Liver (tissue), 8 donors: ENCODE measurements at regions not wholly inside any gene's neighbourhood (a gene's known extent, or its start where the extent isn't known, plus 50 kb on each side); places are given as distances from the start of the nearest gene placed in this dataset.

Source experiments
- DNase-seq: peaks from one replicate; pipeline ENCODE4 v3.0.0-alpha.2; 2017; ENCODE audit warnings: low spot score
- H3K27ac ChIP-seq, 2 donors: one replicate each; pipeline ENCODE4 v1.7.0; 2013; ENCODE audit warnings: inconsistent platforms in 2 of 2, low read length in 2 of 2, control low read depth in 1 of 2, low read depth in 1 of 2, mild to moderate bottlenecking in 1 of 2
- H3K27me3 ChIP-seq, 4 donors: one replicate each; pipeline versions ENCODE4 v1.6.1 to v1.7.0; 2013; ENCODE audit warnings: low read length in 3 of 4, inconsistent platforms in 1 of 4, mild to moderate bottlenecking in 1 of 4, moderate library complexity in 1 of 4; ENCODE audit not compliant: control insufficient read depth in 4 of 4, insufficient read depth in 4 of 4
- H3K36me3 ChIP-seq, 4 donors: one replicate each; pipeline versions ENCODE4 v1.6.1 to v1.7.0; 2013; ENCODE audit warnings: low read length in 3 of 4, mild to moderate bottlenecking in 3 of 4, low read depth in 1 of 4, moderate library complexity in 1 of 4; ENCODE audit not compliant: control insufficient read depth in 4 of 4, insufficient read depth in 3 of 4
- H3K4me1 ChIP-seq, 4 donors: one replicate each; pipeline versions ENCODE4 v1.6.1 to v1.7.0; 2013; ENCODE audit warnings: low read length in 3 of 4, mild to moderate bottlenecking in 3 of 4, moderate library complexity in 1 of 4; ENCODE audit not compliant: control insufficient read depth in 4 of 4, insufficient read depth in 4 of 4
- H3K4me3 ChIP-seq, 3 donors: one replicate each; pipeline versions ENCODE4 v1.6.1 to v1.7.0; 2013; ENCODE audit warnings: low read length in 3 of 3, control low read depth in 1 of 3, low read depth in 1 of 3, mild to moderate bottlenecking in 1 of 3
- H3K9ac ChIP-seq, 2 donors: one replicate each; pipeline ENCODE4 v1.7.0; 2013; ENCODE audit warnings: low read length in 2 of 2, mild to moderate bottlenecking in 2 of 2, moderate library complexity in 2 of 2, control low read depth in 1 of 2, low read depth in 1 of 2
- H3K9me3 ChIP-seq, 4 donors: one replicate each; pipeline versions ENCODE4 v1.6.1 to v1.7.0; 2013; ENCODE audit warnings: low read length in 3 of 4; ENCODE audit not compliant: control insufficient read depth in 4 of 4
- FOXA2 ChIP-seq: IDR thresholded peaks from 2 replicates; pipeline ENCODE4 v1.6.1; 2016; ENCODE audit warnings: antibody characterized with exemption
- GABPA ChIP-seq, 2 donors: IDR thresholded peaks in 1 of 2; conservative IDR thresholded peaks in 1 of 2; 2 replicates each; pipeline ENCODE4 v1.6.1; 2016; ENCODE audit warnings: antibody characterized with exemption in 2 of 2, mild to moderate bottlenecking in 1 of 2, moderate library complexity in 1 of 2
- JUND ChIP-seq, 2 donors: IDR thresholded peaks; 2 replicates each; pipeline ENCODE4 v1.6.1; 2016; ENCODE audit warnings: antibody characterized with exemption in 2 of 2
- RAD21 ChIP-seq, 2 donors: IDR thresholded peaks; 2 replicates each; pipeline ENCODE4 v1.6.1; 2016; ENCODE audit warnings: antibody characterized with exemption in 2 of 2, mild to moderate bottlenecking in 2 of 2
- RXRA ChIP-seq, 2 donors: IDR thresholded peaks; 2 replicates each; pipeline ENCODE4 v1.6.1; 2017 to 2018; ENCODE audit warnings: antibody characterized with exemption in 2 of 2, mild to moderate bottlenecking in 1 of 2
- SP1 ChIP-seq: IDR thresholded peaks from 2 replicates; pipeline ENCODE4 v1.6.1; 2018; ENCODE audit warnings: antibody characterized with exemption, mild to moderate bottlenecking
- TAF1 ChIP-seq: conservative IDR thresholded peaks from 2 replicates; pipeline ENCODE4 v1.6.1; 2016; ENCODE audit warnings: antibody characterized with exemption, mild to moderate bottlenecking
- YY1 ChIP-seq: IDR thresholded peaks from 2 replicates; pipeline ENCODE4 v1.6.1; 2016; ENCODE audit warnings: antibody characterized with exemption, mild to moderate bottlenecking
- WGBS: extraction: QIAGEN DNeasy Blood & Tissue Kit; methylation state at CpG from one replicate; pipeline ENCODE4 v1.1.7; 2013; 5-methylcytosine and 5-hydroxymethylcytosine counted together
- TF ChIP-seq, protein P1 (sequence below): IDR thresholded peaks from 2 replicates; pipeline ENCODE4 v1.6.1; 2016; ENCODE audit warnings: antibody characterized with exemption
- TF ChIP-seq, protein P2 (sequence below): fragments of 150-350 bp; IDR thresholded peaks from 2 replicates; pipeline ENCODE4 v1.5.1; 2017; ENCODE audit warnings: improper control_type of control experiment, low read depth, low read length; ENCODE audit not compliant: missing input control
- TF ChIP-seq, protein P3 (sequence below): IDR thresholded peaks from 2 replicates; pipeline ENCODE4 v1.6.1; 2016; ENCODE audit warnings: antibody characterized with exemption
- donor health status: healthy.
- donor health status: healthy.
- donor health status: healthy.
- donor health status: healthy.
- donor health status: healthy.

DNA sequence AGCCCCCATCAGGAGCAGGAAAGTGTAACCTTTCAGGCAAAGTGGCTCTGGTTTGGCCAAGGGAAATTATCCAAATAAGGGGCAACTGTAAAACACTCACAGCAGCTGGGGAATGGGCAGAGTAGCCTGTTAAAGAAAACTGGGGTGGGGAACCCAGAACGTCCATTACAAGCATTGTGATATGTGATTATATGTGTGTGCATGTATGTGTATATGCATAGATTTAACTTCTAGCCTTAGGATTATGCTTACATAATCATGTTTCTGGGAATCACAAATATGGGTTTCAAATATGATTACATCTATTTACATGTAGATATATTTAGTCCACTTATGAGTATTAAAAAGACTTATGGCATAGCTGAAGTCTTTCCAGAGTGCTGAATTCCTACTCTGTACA lies 278.1 kb upstream of the JAG1 start:
- TF ChIP-seq RAD21 (IDR thresholded peaks at IDR 0.05), result no peak
- no peak for DNase-seq
- Histone ChIP-seq H3K4me1 (no peaks in the 10 kb centered on the region), H3K9me3 (peaks cover 0 to under 1% (median 0%) of the 10 kb centered on the region in 4 donors), H3K9ac (no peak overlapping the region), H3K27ac (no peak overlapping the region), H3K36me3 (no peaks in the 10 kb centered on the region), H3K27me3 (no peaks in the 10 kb centered on the region), H3K4me3 (no peak overlapping the region)
- 85% methylated on average over 1 of the region's 1 CpG for WGBS

DNA sequence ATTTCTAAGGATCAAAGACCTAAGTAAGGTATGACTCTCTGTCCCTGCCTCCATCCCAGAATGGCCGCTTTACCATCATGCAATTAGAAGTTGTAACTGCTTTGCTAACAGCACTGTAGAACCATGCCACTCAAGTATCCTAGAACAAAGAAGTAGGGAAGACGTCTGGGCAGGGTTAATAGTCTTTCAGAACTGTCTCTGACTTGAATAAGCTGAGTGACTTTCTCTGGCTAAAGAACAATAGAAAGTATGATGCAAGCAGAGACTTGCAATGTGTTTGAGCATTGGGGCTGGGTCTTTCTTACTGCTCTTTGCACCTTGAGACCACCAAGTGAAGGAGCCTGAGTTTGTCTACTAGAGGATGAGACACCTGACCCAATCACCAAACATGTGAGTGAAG lies 279.6 kb upstream of the JAG1 start:
- TF ChIP-seq SP1, result no peak
- no peak for TF ChIP-seq TAF1
- TF ChIP-seq, protein P1, sequence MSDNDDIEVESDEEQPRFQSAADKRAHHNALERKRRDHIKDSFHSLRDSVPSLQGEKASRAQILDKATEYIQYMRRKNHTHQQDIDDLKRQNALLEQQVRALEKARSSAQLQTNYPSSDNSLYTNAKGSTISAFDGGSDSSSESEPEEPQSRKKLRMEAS, result no peak
- TF ChIP-seq JUND (IDR thresholded peaks at IDR 0.05), result no peak
- TF ChIP-seq YY1, result no peak
- Histone ChIP-seq H3K9ac (no peak overlapping the region), H3K9me3 (peaks cover 0 to 1% (median 0%) of the 10 kb centered on the region in 4 donors), H3K36me3 (no peaks in the 10 kb centered on the region), H3K27me3 (no peaks in the 10 kb centered on the region), H3K4me3 (no peak overlapping the region), H3K27ac (no peak overlapping the region), H3K4me1 (no peaks in the 10 kb centered on the region)
- DNase-seq, result no peak
- 73% methylated on average over 2 of the region's 2 CpGs for WGBS

DNA sequence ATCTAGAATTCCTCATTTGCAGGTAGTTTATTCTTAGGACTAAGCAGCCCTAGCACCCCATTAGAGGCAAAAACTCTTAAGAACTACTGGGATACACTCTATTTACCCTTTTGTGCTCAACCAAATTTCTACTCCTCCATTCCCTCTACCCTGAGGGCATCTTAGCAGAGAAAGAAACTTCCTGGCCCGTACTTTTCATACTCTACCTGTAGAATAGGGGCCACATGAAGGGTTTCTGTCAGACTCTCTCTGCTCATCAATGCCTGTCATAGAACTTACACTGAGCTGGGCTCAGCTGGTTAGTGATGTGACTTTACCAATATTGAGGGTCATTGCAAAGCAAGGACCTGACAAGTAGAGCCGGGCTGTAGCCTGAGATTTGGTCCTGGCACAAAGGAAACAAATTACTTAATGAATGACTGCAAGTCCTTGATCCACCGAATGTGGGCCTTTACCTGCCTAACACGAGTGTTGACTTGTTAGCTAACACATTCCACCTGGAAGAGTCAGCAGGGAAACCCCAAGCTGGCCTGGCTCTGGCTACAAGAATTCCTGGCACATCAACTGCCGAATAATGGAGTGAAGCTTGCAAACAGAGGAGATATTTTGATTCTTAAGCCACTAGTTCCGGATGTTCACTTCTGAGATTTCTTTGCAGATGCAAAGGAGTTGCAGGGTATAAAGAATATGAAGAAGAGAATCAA lies 280.5 kb upstream of the JAG1 start:
- H3K4me1 ChIP-seq, result no peaks in the 10 kb centered on the region
- TF ChIP-seq RXRA (IDR thresholded peaks at IDR 0.05) (no peak), YY1 (no peak), GABPA (IDR thresholded peaks at IDR 0.05 in 1 of 2, conservative IDR thresholded peaks at IDR 0.05 in 1 of 2) (no peak), FOXA2 (no peak)
- TF ChIP-seq, protein P2, sequence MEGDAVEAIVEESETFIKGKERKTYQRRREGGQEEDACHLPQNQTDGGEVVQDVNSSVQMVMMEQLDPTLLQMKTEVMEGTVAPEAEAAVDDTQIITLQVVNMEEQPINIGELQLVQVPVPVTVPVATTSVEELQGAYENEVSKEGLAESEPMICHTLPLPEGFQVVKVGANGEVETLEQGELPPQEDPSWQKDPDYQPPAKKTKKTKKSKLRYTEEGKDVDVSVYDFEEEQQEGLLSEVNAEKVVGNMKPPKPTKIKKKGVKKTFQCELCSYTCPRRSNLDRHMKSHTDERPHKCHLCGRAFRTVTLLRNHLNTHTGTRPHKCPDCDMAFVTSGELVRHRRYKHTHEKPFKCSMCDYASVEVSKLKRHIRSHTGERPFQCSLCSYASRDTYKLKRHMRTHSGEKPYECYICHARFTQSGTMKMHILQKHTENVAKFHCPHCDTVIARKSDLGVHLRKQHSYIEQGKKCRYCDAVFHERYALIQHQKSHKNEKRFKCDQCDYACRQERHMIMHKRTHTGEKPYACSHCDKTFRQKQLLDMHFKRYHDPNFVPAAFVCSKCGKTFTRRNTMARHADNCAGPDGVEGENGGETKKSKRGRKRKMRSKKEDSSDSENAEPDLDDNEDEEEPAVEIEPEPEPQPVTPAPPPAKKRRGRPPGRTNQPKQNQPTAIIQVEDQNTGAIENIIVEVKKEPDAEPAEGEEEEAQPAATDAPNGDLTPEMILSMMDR, result no peak
- TF ChIP-seq, protein P3, sequence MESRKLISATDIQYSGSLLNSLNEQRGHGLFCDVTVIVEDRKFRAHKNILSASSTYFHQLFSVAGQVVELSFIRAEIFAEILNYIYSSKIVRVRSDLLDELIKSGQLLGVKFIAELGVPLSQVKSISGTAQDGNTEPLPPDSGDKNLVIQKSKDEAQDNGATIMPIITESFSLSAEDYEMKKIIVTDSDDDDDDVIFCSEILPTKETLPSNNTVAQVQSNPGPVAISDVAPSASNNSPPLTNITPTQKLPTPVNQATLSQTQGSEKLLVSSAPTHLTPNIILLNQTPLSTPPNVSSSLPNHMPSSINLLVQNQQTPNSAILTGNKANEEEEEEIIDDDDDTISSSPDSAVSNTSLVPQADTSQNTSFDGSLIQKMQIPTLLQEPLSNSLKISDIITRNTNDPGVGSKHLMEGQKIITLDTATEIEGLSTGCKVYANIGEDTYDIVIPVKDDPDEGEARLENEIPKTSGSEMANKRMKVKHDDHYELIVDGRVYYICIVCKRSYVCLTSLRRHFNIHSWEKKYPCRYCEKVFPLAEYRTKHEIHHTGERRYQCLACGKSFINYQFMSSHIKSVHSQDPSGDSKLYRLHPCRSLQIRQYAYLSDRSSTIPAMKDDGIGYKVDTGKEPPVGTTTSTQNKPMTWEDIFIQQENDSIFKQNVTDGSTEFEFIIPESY, result no peak
- no peak for DNase-seq
- no peaks in the 10 kb centered on the region for H3K27me3 ChIP-seq
- H3K9ac ChIP-seq, result no peak overlapping the region
- H3K4me3 ChIP-seq, result no peak overlapping the region
- peaks cover 0 to 1% (median 0%) of the 10 kb centered on the region in 4 donors for H3K9me3 ChIP-seq
- H3K27ac ChIP-seq, result no peak overlapping the region
- WGBS, result 65% methylated on average over 6 of the region's 6 CpGs
- H3K36me3 ChIP-seq, result no peaks in the 10 kb centered on the region
